H1 (cell line): ENCODE measurements at regions not wholly inside any gene's neighbourhood (a gene's known extent, or its start where the extent isn't known, plus 50 kb on each side); places are given as distances from the start of the nearest gene placed in this dataset.

Source experiments
- CTCF ChIA-PET: fragments of 300-600 bp; sonication (Branson Sonifier 250); formaldehyde crosslinking; loops from one replicate; lab custom pipeline; 2021; ENCODE audit not compliant: partially characterized antibody; lab: Charles Lee
- POLR2A ChIA-PET: fragments of 300-600 bp; sonication (Branson Sonifier 250); formaldehyde crosslinking; loops from one replicate; lab custom pipeline; 2021; ENCODE audit warnings: inconsistent platforms; ENCODE audit not compliant: partially characterized antibody; lab: Charles Lee
- DNase-seq, 2 experiments: peaks; one replicate each; pipeline versions ENCODE4 v3.0.0 to v3.0.0-alpha.2; 2010 to 2022; ENCODE audit warnings: low spot score in 2 of 2, low read depth in 1 of 2, mixed read lengths in 1 of 2
- FAIRE-seq: peaks from 2 replicates; lab custom pipeline; 2011; peaks lifted over from hg19 to GRCh38; lab: Jason Lieb, UNC
- H2AFZ ChIP-seq: 2 replicates; pipeline ENCODE4 v1.8.1; 2012; ENCODE audit warnings: low read length, inconsistent platforms
- H2AK5ac ChIP-seq: 2 replicates; pipeline ENCODE4 v1.6.1; 2013; ENCODE audit warnings: low read depth, low read length
- H2BK120ac ChIP-seq: replicated peaks from 2 replicates; pipeline ENCODE3; 2013; ENCODE audit warnings: low read depth, low read length, inconsistent platforms
- H2BK12ac ChIP-seq: 2 replicates; pipeline ENCODE4 v1.6.1; 2013; ENCODE audit warnings: low read depth, low read length
- H2BK15ac ChIP-seq: 2 replicates; pipeline ENCODE4 v1.6.1; 2013; ENCODE audit warnings: low read length
- H2BK20ac ChIP-seq: 2 replicates; pipeline ENCODE4 v1.6.1; 2013; ENCODE audit warnings: low read length
- H2BK5ac ChIP-seq: 2 replicates; pipeline ENCODE4 v1.6.1; 2013; ENCODE audit warnings: low read depth, low read length
- H3K14ac ChIP-seq: 2 replicates; pipeline ENCODE4 v1.6.1; 2013; ENCODE audit warnings: inconsistent platforms; ENCODE audit not compliant: insufficient read length
- H3K18ac ChIP-seq: 2 replicates; pipeline ENCODE4 v1.6.1; 2013; ENCODE audit warnings: low read length; ENCODE audit errors: extremely low read depth
- H3K23ac ChIP-seq: 2 replicates; pipeline ENCODE4 v1.6.1; 2013; ENCODE audit warnings: inconsistent platforms; ENCODE audit not compliant: insufficient read length
- H3K23me2 ChIP-seq: 2 replicates; pipeline ENCODE4 v1.6.1; 2013; ENCODE audit warnings: low read depth, low read length
- H3K27ac ChIP-seq: 2 replicates; pipeline ENCODE4 v1.6.1; 2011; ENCODE audit warnings: low read depth, low read length, inconsistent platforms
- H3K27me3 ChIP-seq, 4 experiments: replicated peaks in 1 of 4; 1 replicate in 1 of 4; 2 replicates in 3 of 4; pipeline versions ENCODE4 v1.6.1 to v1.8.1; 2011 to 2013; ENCODE audit warnings: low read length in 3 of 4, mild to moderate bottlenecking in 3 of 4, inconsistent platforms in 2 of 4, mixed read lengths in 2 of 4, moderate library complexity in 1 of 4; ENCODE audit not compliant: control insufficient read depth in 3 of 4, insufficient read depth in 3 of 4; ENCODE audit errors: extremely low read depth in 1 of 4
- H3K36me3 ChIP-seq, 4 experiments: 2 replicates each; pipeline versions ENCODE4 v1.6.1 to v1.8.1; 2011 to 2013; ENCODE audit warnings: mild to moderate bottlenecking in 4 of 4, low read length in 3 of 4, moderate library complexity in 2 of 4, control low read depth in 1 of 4, inconsistent platforms in 1 of 4; ENCODE audit not compliant: insufficient read depth in 4 of 4, control insufficient read depth in 2 of 4
- H3K4ac ChIP-seq: replicated peaks from 2 replicates; pipeline ENCODE3; 2013; ENCODE audit warnings: low read length, low read depth, mixed read lengths, inconsistent platforms; ENCODE audit not compliant: insufficient read length
- H3K4me1 ChIP-seq, 4 experiments: replicated peaks in 1 of 4; 1 replicate in 1 of 4; 2 replicates in 3 of 4; pipeline versions ENCODE4 v1.6.1 to v1.8.1; 2011 to 2013; ENCODE audit warnings: low read length in 3 of 4, inconsistent platforms in 2 of 4, mixed read lengths in 1 of 4; ENCODE audit not compliant: insufficient read depth in 4 of 4, control insufficient read depth in 3 of 4
- H3K4me2 ChIP-seq, 2 experiments: 2 replicates each; pipeline versions ENCODE4 v1.6.1 to v1.8.1; 2011 to 2013; ENCODE audit warnings: low read depth in 2 of 2, low read length in 2 of 2, control low read depth in 1 of 2, inconsistent platforms in 1 of 2, mild to moderate bottlenecking in 1 of 2; ENCODE audit not compliant: insufficient read depth in 1 of 2
- H3K4me3 ChIP-seq, 4 experiments: fragments of 200-600, 300-600 bp in 1 of 4; sonication (generic), shearing (Covaris generic), sonication (Bioruptor Twin) in 1 of 4; 2 replicates each; pipeline versions ENCODE4 v1.5.1 to v1.8.1; 2011 to 2016; ENCODE audit warnings: low read length in 4 of 4, low read depth in 3 of 4, control low read depth in 2 of 4, inconsistent platforms in 2 of 4, mild to moderate bottlenecking in 2 of 4, mixed read lengths in 1 of 4, moderate library complexity in 1 of 4; ENCODE audit not compliant: insufficient read depth in 2 of 4; ENCODE audit errors: extremely low read depth in 1 of 4
- H3K56ac ChIP-seq: replicated peaks from 2 replicates; pipeline ENCODE3; 2013; ENCODE audit warnings: low read depth, mild to moderate bottlenecking, mixed read lengths, low read length, inconsistent platforms; ENCODE audit not compliant: insufficient read length
- H3K79me1 ChIP-seq: 2 replicates; pipeline ENCODE4 v1.6.1; 2013; ENCODE audit warnings: low read depth, low read length, control low read depth
- H3K79me2 ChIP-seq, 2 experiments: 2 replicates each; pipeline versions ENCODE4 v1.6.1 to v1.8.1; 2012 to 2013; ENCODE audit warnings: low read length in 2 of 2, mild to moderate bottlenecking in 2 of 2, inconsistent platforms in 1 of 2; ENCODE audit not compliant: insufficient read depth in 2 of 2, control insufficient read depth in 1 of 2
- H3K9ac ChIP-seq, 4 experiments: replicated peaks in 1 of 4; 1 replicate in 1 of 4; 2 replicates in 3 of 4; pipeline versions ENCODE4 v1.6.1 to v1.8.1; 2011 to 2013; ENCODE audit warnings: low read depth in 3 of 4, low read length in 3 of 4, control low read depth in 2 of 4, mild to moderate bottlenecking in 2 of 4, moderate library complexity in 2 of 4, inconsistent platforms in 1 of 4; ENCODE audit errors: extremely low read depth in 1 of 4
- H3K9me3 ChIP-seq, 2 experiments: 2 replicates each; pipeline versions ENCODE4 v1.6.1 to v1.8.1; 2012 to 2013; ENCODE audit warnings: mild to moderate bottlenecking in 2 of 2, moderate library complexity in 2 of 2, control low read depth in 1 of 2, inconsistent platforms in 1 of 2, low read depth in 1 of 2, low read length in 1 of 2, mixed read lengths in 1 of 2; ENCODE audit not compliant: insufficient read depth in 2 of 2
- H4K20me1 ChIP-seq, 2 experiments: replicated peaks in 1 of 2; 2 replicates each; pipeline versions ENCODE3 to v1.8.1; 2011 to 2013; ENCODE audit warnings: inconsistent platforms in 2 of 2, low read length in 2 of 2, mild to moderate bottlenecking in 1 of 2; ENCODE audit not compliant: insufficient read depth in 2 of 2, control insufficient read depth in 1 of 2
- H4K5ac ChIP-seq: 2 replicates; pipeline ENCODE4 v1.6.1; 2013; ENCODE audit warnings: low read length, low read depth, mixed read lengths, inconsistent platforms; ENCODE audit not compliant: insufficient read length
- H4K8ac ChIP-seq: 2 replicates; pipeline ENCODE4 v1.8.0; 2013; ENCODE audit warnings: mild to moderate bottlenecking, moderate library complexity, low read length, inconsistent platforms; ENCODE audit not compliant: insufficient read depth; ENCODE audit errors: extremely low read depth
- H4K91ac ChIP-seq: replicated peaks from 2 replicates; pipeline ENCODE3; 2013; ENCODE audit warnings: low read length, mixed read lengths, inconsistent platforms; ENCODE audit not compliant: insufficient read length
- BCL11A ChIP-seq, 2 experiments: IDR thresholded peaks; one replicate each; pipeline ENCODE4 v1.6.1; 2011; ENCODE audit warnings: low read depth in 2 of 2, low read length in 2 of 2, mild to moderate bottlenecking in 2 of 2
- KDM5A ChIP-seq: fragments of 200-600 bp; IDR thresholded peaks from 2 replicates; pipeline ENCODE4 v1.7.1; 2012; ENCODE audit warnings: mild to moderate bottlenecking, low read length, inconsistent platforms, mixed read lengths
- USF2 ChIP-seq: IDR thresholded peaks from 2 replicates; pipeline ENCODE4 v1.6.1; 2011; ENCODE audit warnings: low read length, improper control_type of control experiment
- WGBS, 2 experiments: shearing (Covaris generic) in 1 of 2; methylation state at CpG; one replicate each; pipeline versions ENCODE4 v1.1.6 to v1.1.7; 2013 to 2015; ENCODE audit warnings: low lambda C conversion rate in 2 of 2, mixed read lengths in 2 of 2, inconsistent platforms in 1 of 2, low coverage in 1 of 2, missing lambda C conversion rate in 1 of 2; ENCODE audit not compliant: insufficient replicate concordance in 2 of 2, insufficient coverage in 1 of 2, insufficient read length in 1 of 2; ENCODE audit errors: extremely low coverage in 1 of 2, missing lambda C conversion rate in 1 of 2; 5-methylcytosine and 5-hydroxymethylcytosine counted together

GRCh38 chr1:30135698-30136097 lies 587.7 kb downstream of the MATN1 start:
- H3K23me2 ChIP-seq = no peaks in the 10 kb centered on the region
- no peak overlapping the region for H2BK120ac ChIP-seq
- H3K27ac ChIP-seq = no peak overlapping the region
- H3K56ac ChIP-seq = no peak overlapping the region
- no peak overlapping the region for H4K5ac ChIP-seq
- CTCF ChIA-PET = interaction anchor here (0.6 to 1.3 kb wide), 2 partner anchors 133 to 245 kb away, joined by 3 to 4 read pairs; no protein-coding TSS in a partner anchor
- no peak overlapping the region for H4K91ac ChIP-seq
- H3K27me3 ChIP-seq = no peaks in the 10 kb centered on the region; a peak in 2 of 7 replicates
- H3K9me3 ChIP-seq = peaks cover 4 to 6% of the 10 kb centered on the region in 2 experiments; a peak in 1 of 4 replicates
- no peak overlapping the region for H4K8ac ChIP-seq
- H2BK20ac ChIP-seq = no peak overlapping the region
- no peaks in the 10 kb centered on the region for H3K4me1 ChIP-seq
- H2BK5ac ChIP-seq = no peak overlapping the region
- H2AK5ac ChIP-seq = no peak overlapping the region
- FAIRE-seq = no peak
- POLR2A ChIA-PET = no interaction called here
- 0 out of 2 replicates have a peak, but pooled peaks have one; percentile 7 for TF ChIP-seq USF2
- TF ChIP-seq BCL11A (IDR thresholded peaks at IDR 0.05; ENCODE audit: low read depth in 2 of 2, low read length in 2 of 2) = no peak
- TF ChIP-seq KDM5A = no peak
- 89% methylated on average over 4 of the region's 4 CpGs; no CpG with 5 or more reads in 1 of the 2 experiments for WGBS, 2 experiments
- no peak overlapping the region for H3K18ac ChIP-seq
- no peak overlapping the region for H2AFZ ChIP-seq
- no peaks in the 10 kb centered on the region for H3K36me3 ChIP-seq
- no peak overlapping the region for H2BK12ac ChIP-seq
- no peak overlapping the region for H2BK15ac ChIP-seq
- no peak overlapping the region for H3K23ac ChIP-seq
- no peaks in the 10 kb centered on the region for H3K79me1 ChIP-seq
- no peak overlapping the region for H3K14ac ChIP-seq
- no peak overlapping the region for H3K9ac ChIP-seq
- no peak for DNase-seq
- H4K20me1 ChIP-seq = no peaks in the 10 kb centered on the region
- H3K4ac ChIP-seq = no peak overlapping the region
- no peaks in the 10 kb centered on the region for H3K79me2 ChIP-seq
- H3K4me3 ChIP-seq = no peak overlapping the region
- H3K4me2 ChIP-seq = no peak overlapping the region
